Breast epithelium (tissue), 4 donors: ENCODE measurements at regions not wholly inside any gene's neighbourhood (a gene's known extent, or its start where the extent isn't known, plus 50 kb on each side); places are given as distances from the start of the nearest gene placed in this dataset.

Source experiments
- DNase-seq, 2 donors: peaks; one replicate each; pipeline ENCODE4 v3.0.0-alpha.2; 2019; ENCODE audit warnings: low spot score in 2 of 2
- H3K27ac ChIP-seq, 2 donors: fragments of 200-600 bp; sonication (generic) in 1 of 2; one replicate each; pipeline ENCODE4 v1.5.1; 2016 to 2019; ENCODE audit warnings: mild to moderate bottlenecking in 1 of 2
- H3K27me3 ChIP-seq, 2 donors: fragments of 200-600 bp; sonication (generic) in 1 of 2; one replicate each; pipeline versions ENCODE4 v1.5.1 to v1.6.0; 2017 to 2019; ENCODE audit warnings: control low read depth in 1 of 2, mild to moderate bottlenecking in 1 of 2
- H3K36me3 ChIP-seq: fragments of 200-600 bp; one replicate; pipeline ENCODE4 v1.5.1; 2019
- H3K4me1 ChIP-seq, 2 donors: fragments of 200-600 bp; sonication (generic); one replicate each; pipeline ENCODE4 v1.5.1; 2016 to 2019; ENCODE audit warnings: control low read depth in 1 of 2
- H3K4me3 ChIP-seq, 3 donors: fragments of 200-600 bp; sonication (generic); 1 replicate in 2 of 3; 2 replicates in 1 of 3; pipeline ENCODE4 v1.5.1; 2016 to 2019; ENCODE audit warnings: mild to moderate bottlenecking in 3 of 3, moderate library complexity in 2 of 3
- H3K9me3 ChIP-seq, 2 donors: fragments of 200-600 bp; sonication (generic) in 1 of 2; one replicate each; pipeline ENCODE4 v1.5.1; 2016 to 2019; ENCODE audit warnings: control low read depth in 1 of 2
- CTCF ChIP-seq, 3 donors: fragments of 450-650 bp; IDR thresholded peaks; one replicate each; pipeline ENCODE4 v1.5.1; 2016 to 2017; ENCODE audit warnings: antibody characterized with exemption in 3 of 3, mild to moderate bottlenecking in 3 of 3, moderate library complexity in 3 of 3
- POLR2A ChIP-seq: fragments of 450-650 bp; IDR thresholded peaks from one replicate; pipeline ENCODE4 v1.6.1; 2016; ENCODE audit warnings: antibody characterized with exemption, mild to moderate bottlenecking, moderate library complexity
- POLR2AphosphoS5 ChIP-seq, 3 donors: sonication (generic); formaldehyde crosslinking; IDR thresholded peaks; one replicate each; pipeline ENCODE4 v1.6.1; 2017; ENCODE audit warnings: antibody characterized with exemption in 3 of 3
- intact Hi-C: fragments of 100-400 bp; cut with DNase I; formaldehyde crosslinking; loops from one replicate; pipeline ENCODE4 v1.15.1; 2023; ENCODE audit warnings: low total_unique reads

GRCh38 chr3:83189634-83190033, 1428.2 kb upstream of the GBE1 start:
- H3K27me3 ChIP-seq = no peaks in the 10 kb centered on the region
- H3K9me3 ChIP-seq = peaks cover 0 to 16% of the 10 kb centered on the region in 2 donors
- intact Hi-C loops = no loop called here
- no peak overlapping the region for H3K27ac ChIP-seq
- no peaks in the 10 kb centered on the region for H3K4me1 ChIP-seq
- no peak for TF ChIP-seq POLR2AphosphoS5 (IDR thresholded peaks at IDR 0.05)
- TF ChIP-seq POLR2A = no peak
- TF ChIP-seq CTCF (IDR thresholded peaks at IDR 0.05) = no peak
- no peaks in the 10 kb centered on the region for H3K36me3 ChIP-seq
- H3K4me3 ChIP-seq = no peak overlapping the region
- no peak for DNase-seq

GRCh38 chr3:83169473-83169872, 1408.0 kb upstream of the GBE1 start:
- H3K4me3 ChIP-seq = no peak overlapping the region
- DNase-seq = no peak
- intact Hi-C loops = no loop called here

GRCh38 chr3:83150896-83151295, 1389.5 kb upstream of the GBE1 start:
- intact Hi-C loops = no loop called here
- Histone ChIP-seq H3K36me3 (no peaks in the 10 kb centered on the region), H3K27me3 (no peaks in the 10 kb centered on the region)

More at GRCh38 chr3:83169473-83169872, 1408.0 kb upstream of the GBE1 start:
- H3K27ac ChIP-seq = no peak overlapping the region
- no peaks in the 10 kb centered on the region for H3K36me3 ChIP-seq
- no peak for TF ChIP-seq CTCF (IDR thresholded peaks at IDR 0.05)
- no peak for TF ChIP-seq POLR2AphosphoS5 (IDR thresholded peaks at IDR 0.05)
- TF ChIP-seq POLR2A = no peak
- H3K27me3 ChIP-seq = no peaks in the 10 kb centered on the region
- peaks cover 0 to 10% of the 10 kb centered on the region in 2 donors for H3K9me3 ChIP-seq
- no peaks in the 10 kb centered on the region for H3K4me1 ChIP-seq

GRCh38 chr3:83140983-83141382, 1379.5 kb upstream of the GBE1 start:
- Histone ChIP-seq H3K9me3 (no peaks in the 10 kb centered on the region), H3K27me3 (no peaks in the 10 kb centered on the region), H3K4me1 (no peaks in the 10 kb centered on the region), H3K36me3 (no peaks in the 10 kb centered on the region), H3K27ac (no peak overlapping the region), H3K4me3 (no peak overlapping the region)
- intact Hi-C loops = no loop called here
- TF ChIP-seq POLR2A = no peak
- no peak for TF ChIP-seq CTCF (IDR thresholded peaks at IDR 0.05)
- no peak for TF ChIP-seq POLR2AphosphoS5 (IDR thresholded peaks at IDR 0.05)
- no peak for DNase-seq

More at GRCh38 chr3:83150896-83151295, 1389.5 kb upstream of the GBE1 start:
- peaks cover 0 to 5% of the 10 kb centered on the region in 2 donors for H3K9me3 ChIP-seq
- TF ChIP-seq POLR2A (no peak), CTCF (IDR thresholded peaks at IDR 0.05) (no peak), POLR2AphosphoS5 (IDR thresholded peaks at IDR 0.05) (no peak)
- H3K4me3 ChIP-seq = no peak overlapping the region
- no peak overlapping the region for H3K27ac ChIP-seq
- no peak for DNase-seq
- H3K4me1 ChIP-seq = no peaks in the 10 kb centered on the region

- DNase-seq = no peak
- TF ChIP-seq CTCF (IDR thresholded peaks at IDR 0.05) (no peak), POLR2A (no peak), POLR2AphosphoS5 (IDR thresholded peaks at IDR 0.05) (no peak)
- Histone ChIP-seq H3K4me1 (no peaks in the 10 kb centered on the region), H3K36me3 (no peaks in the 10 kb centered on the region), H3K27ac (no peak overlapping the region), H3K4me3 (no peak overlapping the region), H3K9me3 (no peaks in the 10 kb centered on the region), H3K27me3 (no peaks in the 10 kb centered on the region)
- intact Hi-C loops = no loop called here
Measured at GRCh38 chr3:83131236-83131635, 1369.8 kb upstream of the GBE1 start.
